GM18868 (cell line): ENCODE measurements at regions not wholly inside any gene's neighbourhood (a gene's known extent, or its start where the extent isn't known, plus 50 kb on each side); places are given as distances from the start of the nearest gene placed in this dataset.
"Not testable (repeated sequence)": the region's sequence is repeated elsewhere in the genome, so short reads cannot be mapped to it uniquely, and the experiment has no call there.

Experiments used
- ATAC-seq: cut with Tn5 transposase; IDR thresholded peaks from one replicate; pipeline ENCODE4 v1.9.1; 2021; ENCODE audit warnings: mild to moderate bottlenecking, moderate library complexity; ENCODE audit not compliant: unreplicated experiment

- ATAC-seq, result no peak
These were observed 524.5 kb upstream of the RGMB start for GRCh38 chr5:98248949-98249348.

- ATAC-seq, result no peak
These were observed 514.5 kb upstream of the RGMB start for GRCh38 chr5:98258939-98259338.

GRCh38 chr5:98259595-98259994 is 513.9 kb upstream of the RGMB start:
- no peak for ATAC-seq

GRCh38 chr5:98263084-98263483 is 510.4 kb upstream of the RGMB start:
- no peak for ATAC-seq

GRCh38 chr5:98268162-98268860 is 505.2 kb upstream of the RGMB start:
- ATAC-seq, result no peak

- ATAC-seq, result no peak
These were observed 497.5 kb upstream of the RGMB start for GRCh38 chr5:98275980-98276379.

GRCh38 chr5:98282521-98282920 is 490.9 kb upstream of the RGMB start:
- ATAC-seq, result no peak

GRCh38 chr5:98292496-98292895 is 481.0 kb upstream of the RGMB start:
- ATAC-seq, result peak; percentile 69

- no peak for ATAC-seq
These were observed 477.0 kb upstream of the RGMB start for GRCh38 chr5:98296426-98296825.

- no peak for ATAC-seq
These were observed 474.0 kb upstream of the RGMB start for GRCh38 chr5:98299435-98299834.

GRCh38 chr5:98301547-98301946 is 471.9 kb upstream of the RGMB start:
- no peak for ATAC-seq

- no peak for ATAC-seq
These were observed 465.7 kb upstream of the RGMB start for GRCh38 chr5:98307811-98308210.

- ATAC-seq, result no peak
These were observed 465.2 kb upstream of the RGMB start for GRCh38 chr5:98308231-98308630.

- no peak for ATAC-seq
These were observed 464.5 kb upstream of the RGMB start for GRCh38 chr5:98308960-98309359.

GRCh38 chr5:98309785-98310598 is 463.5 kb upstream of the RGMB start:
- peak; percentile 88 for ATAC-seq

GRCh38 chr5:98314292-98314691 is 459.2 kb upstream of the RGMB start:
- no peak for ATAC-seq

GRCh38 chr5:98318386-98318785 is 455.1 kb upstream of the RGMB start:
- ATAC-seq, result no peak

GRCh38 chr5:98319299-98320011 is 454.0 kb upstream of the RGMB start:
- ATAC-seq, result no peak

GRCh38 chr5:98320343-98320742 is 453.1 kb upstream of the RGMB start:
- ATAC-seq, result no peak

- no peak for ATAC-seq
These were observed 452.1 kb upstream of the RGMB start for GRCh38 chr5:98321361-98321760.

GRCh38 chr5:98325187-98325586 is 448.3 kb upstream of the RGMB start:
- ATAC-seq, result not testable (repeated sequence)

- no peak for ATAC-seq
These were observed 445.4 kb upstream of the RGMB start for GRCh38 chr5:98328015-98328414.
